Stimulated activated CD4-positive, alpha-beta T cell treated with anti-CD3 and anti-CD28 coated beads, Interleukin-15, amount 100 ng/mL, for 24 hours (primary cell): ENCODE measurements at regions not wholly inside any gene's neighbourhood (a gene's known extent, or its start where the extent isn't known, plus 50 kb on each side); places are given as distances from the start of the nearest gene placed in this dataset.

Experiments
- DNase-seq: peaks from one replicate; pipeline ENCODE4 v3.0.0-alpha.2; 2020

DNA sequence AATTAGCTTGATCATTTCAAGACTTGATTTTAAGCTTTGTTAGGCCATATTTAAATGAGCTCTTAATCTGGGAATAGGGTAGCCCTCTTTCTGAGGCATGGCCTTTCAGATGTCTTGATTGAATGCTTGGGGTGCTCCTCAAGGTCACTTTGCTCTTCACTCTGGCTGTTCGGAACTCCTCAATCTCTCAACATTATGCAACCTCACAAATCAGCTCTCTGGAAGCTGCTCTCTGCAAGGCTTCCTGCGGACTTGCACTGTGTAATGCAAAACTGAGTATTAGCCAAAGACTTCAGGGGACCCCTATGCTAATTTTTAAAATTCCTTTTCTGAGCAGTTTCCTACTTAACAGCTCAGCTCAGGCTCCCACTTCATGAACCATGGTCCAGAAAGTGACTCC lies 398.3 kb downstream of the PRDM5 start:
- no peak for DNase-seq

DNA sequence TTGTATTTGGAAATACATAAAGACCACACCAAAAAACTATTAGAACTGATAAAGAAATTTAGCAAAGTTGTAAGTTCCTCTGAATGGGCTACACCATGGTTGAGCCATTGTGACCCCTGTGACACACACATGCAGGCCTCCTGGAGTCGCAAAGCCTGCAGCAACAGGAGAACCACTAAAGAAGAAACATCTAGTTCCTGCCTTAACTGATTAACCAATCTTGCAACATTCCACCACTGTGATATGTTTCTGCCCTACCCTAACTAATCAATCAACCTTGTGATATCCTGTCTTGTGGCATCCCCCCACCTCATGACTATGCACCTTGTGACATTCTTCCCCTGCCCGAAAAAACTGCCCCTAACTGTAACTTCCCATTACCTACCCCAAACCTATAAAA lies 401.8 kb downstream of the PRDM5 start:
- no peak for DNase-seq

DNA sequence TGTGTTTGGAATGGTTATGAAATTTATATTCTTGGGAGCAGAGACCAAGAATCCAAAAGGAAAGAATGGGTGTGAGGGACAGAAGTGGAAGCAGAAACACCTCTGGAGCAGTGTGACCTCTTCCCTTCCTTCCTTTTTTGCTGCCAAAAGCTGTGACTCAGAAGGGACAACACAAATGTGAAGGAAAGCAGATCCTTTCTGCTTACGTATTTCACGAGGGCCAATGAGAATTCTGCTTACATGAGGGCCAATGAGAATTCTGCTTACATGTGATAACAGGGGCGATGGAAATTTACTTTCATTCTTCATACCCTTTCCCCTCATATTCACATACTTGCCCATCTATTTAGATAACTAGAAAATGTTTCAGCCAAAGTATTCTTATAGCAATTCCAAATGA lies 404.6 kb downstream of the PRDM5 start:
- DNase-seq = no peak

DNA sequence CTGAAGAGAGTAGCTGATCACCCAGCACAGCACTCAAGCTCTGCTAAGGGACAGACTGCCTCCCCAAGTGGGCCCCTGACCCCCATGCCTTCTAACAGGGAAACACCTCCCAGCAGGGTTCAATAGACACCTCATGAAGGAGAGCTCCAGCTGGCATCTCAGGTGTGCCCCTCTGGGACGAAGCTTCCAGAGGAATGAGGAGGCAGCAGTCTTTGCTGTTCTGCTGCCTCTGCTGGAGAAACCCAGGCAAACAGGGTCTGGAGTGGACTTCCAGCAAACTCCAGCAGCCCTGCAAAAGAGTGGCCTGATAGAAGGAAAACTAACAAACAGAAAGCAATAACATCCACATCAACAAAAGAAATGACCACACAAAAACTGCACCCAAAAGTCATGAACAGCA lies 412.8 kb downstream of the PRDM5 start:
- no peak for DNase-seq

DNA sequence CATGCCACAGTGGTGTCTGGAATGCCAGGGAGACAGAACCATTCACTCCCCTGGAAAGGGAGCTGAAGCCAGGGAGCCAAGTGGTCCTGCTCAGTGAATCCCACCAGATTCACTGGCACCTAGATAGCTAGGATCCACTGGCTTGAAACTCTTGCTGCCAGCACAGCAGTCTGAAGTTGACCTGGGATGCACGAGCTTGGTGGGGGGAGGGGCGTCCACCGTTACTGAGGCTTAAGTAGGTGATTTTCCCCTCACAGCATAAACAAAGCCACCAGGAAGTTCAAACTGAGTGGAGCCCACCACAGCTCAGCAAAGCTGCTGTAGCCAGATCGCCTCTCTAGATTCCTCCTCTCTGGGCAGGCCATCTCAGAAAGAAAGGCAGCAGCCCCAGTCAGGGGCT lies 413.3 kb downstream of the PRDM5 start:
- no peak for DNase-seq

DNA sequence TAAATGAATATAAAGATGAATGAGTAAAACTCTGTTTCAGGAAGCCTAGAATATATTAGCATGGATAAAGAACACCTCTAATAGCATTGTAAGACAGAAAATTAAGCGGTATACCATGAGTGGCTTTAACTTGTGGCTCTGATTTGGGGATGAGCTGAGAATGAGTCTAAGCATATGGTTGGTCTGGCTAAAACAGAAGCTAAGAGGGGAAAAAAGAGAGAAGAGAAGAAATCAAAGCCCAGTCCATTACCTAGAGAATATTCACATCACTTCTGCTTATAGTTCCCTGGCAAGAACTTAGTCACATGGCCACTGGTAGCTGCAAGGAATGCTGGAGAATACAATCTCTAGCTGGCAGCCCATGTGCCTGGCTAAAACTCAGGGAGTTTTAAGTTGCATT lies 414.5 kb downstream of the PRDM5 start:
- DNase-seq = no peak

DNA sequence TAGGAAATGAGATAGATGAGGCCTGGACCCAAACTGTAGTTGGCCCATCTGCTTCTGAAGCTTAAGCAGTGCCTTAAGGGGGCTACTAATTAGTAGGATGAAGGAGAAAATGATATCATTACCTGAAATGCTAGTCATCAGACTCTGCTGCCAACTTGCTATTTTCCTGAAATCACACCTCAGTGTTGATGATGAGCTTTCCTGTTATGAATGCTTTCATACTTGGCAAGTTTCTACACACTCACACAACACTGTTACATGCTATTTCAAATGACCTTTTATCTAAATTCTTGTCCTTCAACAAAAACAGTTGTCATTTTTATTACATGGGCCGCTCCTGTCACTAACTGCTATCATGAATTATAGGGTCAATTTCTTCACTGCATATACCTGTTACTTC lies 416.0 kb downstream of the PRDM5 start:
- DNase-seq = no peak

DNA sequence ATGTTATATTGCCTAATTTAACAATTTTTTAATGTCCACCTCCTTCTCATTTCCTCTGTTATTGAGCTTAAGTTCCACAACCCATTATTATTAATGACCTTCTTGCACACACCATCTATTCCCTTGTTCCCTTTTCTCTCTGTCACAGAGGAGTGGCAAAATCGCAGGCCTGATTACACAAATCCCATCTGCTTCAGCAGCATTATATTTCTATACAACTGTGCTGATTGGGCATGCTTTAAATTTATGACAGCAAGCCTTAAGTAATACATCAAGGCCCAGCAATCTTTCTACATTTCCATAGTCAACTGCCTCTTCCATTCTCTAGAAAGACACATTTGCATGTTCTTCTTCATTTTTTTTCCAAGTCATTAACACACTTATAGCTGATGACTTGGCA lies 423.8 kb downstream of the PRDM5 start:
- DNase-seq = no peak

DNA sequence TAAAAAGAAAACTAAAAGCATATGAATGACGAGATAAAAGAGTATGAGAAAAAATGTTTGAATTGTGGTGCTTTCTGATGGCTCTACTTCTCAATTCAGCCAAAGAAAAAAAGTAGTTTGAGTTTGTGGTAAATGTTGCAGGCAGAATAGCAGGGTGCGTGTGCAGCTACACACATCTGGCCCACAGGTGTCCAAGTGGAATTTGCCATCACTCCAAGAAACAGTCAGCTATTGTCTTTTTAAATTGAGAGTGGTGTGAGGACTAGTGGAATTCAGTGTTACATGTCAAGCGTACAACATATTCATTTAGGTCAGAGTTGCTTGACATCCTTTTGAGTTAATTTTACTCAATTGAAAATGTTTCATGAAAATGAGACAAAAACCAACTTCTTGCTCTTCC lies 424.8 kb upstream of the MAD2L1 start:
- no peak for DNase-seq

DNA sequence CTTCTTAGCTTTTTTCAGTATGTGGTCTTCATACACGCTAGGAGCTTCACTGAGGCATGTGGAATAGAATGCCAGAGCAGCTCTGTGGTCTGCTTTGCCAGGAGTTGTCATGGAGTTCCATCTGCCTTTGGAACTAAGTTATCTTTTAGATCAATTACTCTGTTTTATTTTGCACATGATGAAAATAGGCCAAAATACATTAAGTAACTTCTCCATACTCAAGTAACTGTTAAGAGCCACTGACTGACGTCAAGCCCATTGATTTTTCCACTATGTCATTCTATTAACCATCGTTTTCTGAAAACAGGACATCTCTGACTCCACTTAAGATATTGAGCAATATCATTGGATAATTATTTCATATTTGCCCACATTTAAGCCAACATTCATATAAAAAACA lies 415.1 kb upstream of the MAD2L1 start:
- DNase-seq = no peak

DNA sequence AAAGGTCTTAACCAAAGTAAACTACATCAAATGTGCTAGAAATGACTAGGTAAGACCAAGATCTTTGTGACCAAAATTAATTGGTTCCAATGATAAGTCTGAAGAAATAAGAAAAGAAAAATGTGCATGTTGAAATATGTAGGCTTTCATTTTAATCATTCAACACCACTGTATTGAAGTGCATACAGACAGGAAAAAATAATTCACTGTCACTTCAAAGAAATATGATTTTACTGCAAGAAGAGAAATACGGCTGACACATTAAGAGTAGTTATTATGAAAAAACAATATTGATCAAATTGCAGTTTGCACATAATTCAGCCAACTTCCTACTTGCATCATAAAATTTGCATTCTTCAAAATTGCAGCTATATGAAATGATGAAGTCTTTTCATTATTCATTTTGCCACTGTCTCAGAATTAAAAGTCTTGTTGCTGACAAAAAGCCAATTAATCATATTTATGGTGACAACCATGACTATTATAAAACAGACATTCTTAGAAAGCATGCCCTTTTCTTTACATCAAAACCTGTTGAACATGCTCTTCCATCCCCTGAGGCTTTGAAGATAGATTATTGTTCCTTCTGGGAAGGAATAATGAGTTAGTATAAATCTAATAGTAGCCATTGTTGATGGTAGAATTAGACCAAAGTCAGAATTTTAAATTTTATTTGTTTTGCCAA lies 405.9 kb upstream of the MAD2L1 start:
- DNase-seq = no peak

DNA sequence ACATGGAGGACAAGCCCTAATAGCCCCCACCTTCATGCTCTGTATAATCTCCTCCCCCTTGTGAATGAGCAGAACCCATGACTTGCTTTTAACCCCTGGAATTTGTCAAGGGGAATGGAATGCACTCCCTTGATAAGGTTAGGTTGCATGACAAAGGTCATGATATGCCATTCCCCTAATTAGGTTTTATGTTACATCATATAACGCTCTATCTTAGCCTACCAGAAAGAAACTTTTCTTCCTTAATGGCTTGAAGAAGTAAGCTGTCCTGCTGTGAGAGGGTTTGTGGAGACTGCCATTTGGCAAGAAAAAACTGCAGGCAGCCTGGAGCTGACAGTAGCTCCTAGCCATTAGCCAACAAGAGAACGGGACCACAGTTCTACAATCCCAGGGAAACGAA lies 399.8 kb upstream of the MAD2L1 start:
- no peak for DNase-seq

DNA sequence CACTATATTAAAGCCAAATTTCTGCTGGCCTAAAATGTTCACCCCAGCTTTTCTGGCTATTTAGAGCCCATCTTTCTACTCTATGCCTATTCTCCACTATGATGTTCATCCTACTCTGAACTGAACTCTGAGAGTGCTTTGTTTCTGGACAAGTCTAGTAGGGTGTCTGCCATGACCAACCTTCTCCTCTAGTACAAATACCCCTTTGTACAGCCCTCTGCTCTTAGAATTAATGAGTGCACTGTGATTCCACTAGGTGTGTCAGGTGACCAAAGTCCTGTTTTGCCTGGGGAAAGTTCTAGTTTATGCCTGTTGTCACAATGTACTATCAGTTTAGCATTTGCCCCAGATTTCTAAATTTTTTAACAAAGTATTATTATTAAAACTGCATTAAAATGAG lies 388.1 kb upstream of the MAD2L1 start:
- no peak for DNase-seq

DNA sequence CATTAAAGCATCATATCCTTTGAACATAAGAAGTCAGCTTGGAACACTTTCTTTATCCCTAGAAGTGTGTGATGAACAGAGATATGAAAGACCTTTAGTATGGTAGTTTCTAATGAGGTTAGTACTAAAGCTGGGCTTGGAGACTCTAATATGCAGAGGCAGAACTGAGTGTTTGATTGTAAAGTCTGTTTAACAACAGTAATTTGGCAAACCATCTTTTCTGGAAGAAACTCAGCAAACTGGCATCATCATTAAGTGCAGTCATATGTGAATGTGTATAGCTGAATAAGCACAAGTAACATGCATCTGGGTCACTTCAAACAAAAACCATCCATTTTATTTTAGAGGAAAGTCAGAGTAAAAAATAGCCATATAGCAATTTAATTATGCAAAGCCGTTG lies 385.9 kb upstream of the MAD2L1 start:
- no peak for DNase-seq

DNA sequence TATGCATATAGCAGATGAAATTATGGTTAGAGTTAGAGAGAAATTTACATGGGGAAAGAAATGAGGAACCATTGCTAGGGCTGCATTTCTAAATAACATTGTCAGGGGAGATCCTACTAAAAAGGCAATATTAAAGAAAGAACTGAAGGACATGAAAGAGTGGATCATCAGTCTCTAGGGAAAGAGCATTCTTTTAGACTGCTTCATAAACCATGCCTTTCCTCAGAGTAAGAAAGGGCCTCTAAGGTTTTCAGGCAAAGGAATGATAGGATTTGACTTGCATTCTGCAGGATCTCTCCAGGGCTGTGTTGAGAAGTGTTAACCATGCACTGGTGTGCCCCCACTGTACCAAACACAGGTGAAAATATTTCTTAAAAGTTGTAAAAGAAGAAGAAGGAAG lies 385.4 kb upstream of the MAD2L1 start:
- no peak for DNase-seq

DNA sequence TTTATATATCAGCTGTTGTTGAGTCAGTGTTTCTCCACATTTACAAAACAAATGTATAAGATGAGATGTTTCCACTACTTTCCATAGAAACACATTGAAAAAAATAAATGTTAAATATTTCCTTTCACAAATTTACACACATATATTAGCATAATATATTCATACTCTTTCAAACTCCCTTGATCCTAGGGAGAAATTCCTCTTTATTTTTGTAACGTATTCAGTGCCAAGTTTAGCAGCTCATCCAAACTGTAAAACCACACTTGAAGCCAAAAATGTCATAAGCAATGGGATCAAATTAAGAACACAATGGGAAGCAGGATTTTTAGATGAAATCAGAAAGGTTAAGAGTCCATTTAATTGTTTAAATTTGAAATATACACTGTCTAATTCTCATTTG lies 381.1 kb upstream of the MAD2L1 start:
- DNase-seq = no peak

DNA sequence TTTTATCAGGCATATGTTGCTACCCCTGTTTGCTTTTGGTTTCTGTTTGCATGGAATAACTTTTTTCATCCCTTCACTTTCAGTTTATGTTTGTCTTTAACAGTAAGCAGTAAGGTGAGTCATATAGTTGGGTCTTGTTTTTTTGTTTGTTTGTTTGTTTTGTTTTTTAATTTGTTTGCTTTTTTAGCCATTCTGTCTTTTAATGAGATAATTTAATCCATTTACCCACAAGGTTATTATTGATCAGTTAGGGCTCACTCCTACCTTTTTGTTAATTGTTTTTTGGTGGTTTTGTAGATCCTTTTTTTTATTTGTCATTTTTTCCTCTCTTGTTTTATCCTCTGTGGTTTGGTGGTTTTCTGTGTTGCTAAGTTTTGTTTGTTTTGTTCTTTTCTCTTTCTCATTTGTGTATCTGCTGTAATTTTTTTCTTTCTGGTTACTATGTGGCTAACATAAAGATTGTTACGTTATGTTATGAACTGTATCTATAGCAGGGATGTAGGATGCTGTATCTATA lies 379.5 kb upstream of the MAD2L1 start:
- no peak for DNase-seq

DNA sequence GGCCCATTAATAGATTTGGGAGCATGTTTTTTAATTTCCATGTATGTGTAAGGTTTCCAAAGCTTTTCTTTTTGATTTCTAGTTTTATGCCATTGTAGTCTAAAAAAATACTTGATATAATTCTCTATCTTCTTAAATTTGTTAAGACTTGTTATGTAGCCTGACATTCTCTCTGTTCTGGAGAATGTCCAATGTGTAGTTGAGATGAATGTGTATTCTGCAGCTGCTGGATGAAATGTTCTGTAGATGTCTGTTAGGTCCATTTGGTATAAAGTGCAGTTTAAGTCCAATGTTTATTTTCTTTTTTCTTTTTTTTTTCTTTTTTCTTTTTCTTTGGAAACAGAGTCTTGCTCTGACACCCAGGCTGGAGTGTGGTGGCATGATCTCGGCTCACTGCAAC lies 378.5 kb upstream of the MAD2L1 start:
- DNase-seq = no peak

DNA sequence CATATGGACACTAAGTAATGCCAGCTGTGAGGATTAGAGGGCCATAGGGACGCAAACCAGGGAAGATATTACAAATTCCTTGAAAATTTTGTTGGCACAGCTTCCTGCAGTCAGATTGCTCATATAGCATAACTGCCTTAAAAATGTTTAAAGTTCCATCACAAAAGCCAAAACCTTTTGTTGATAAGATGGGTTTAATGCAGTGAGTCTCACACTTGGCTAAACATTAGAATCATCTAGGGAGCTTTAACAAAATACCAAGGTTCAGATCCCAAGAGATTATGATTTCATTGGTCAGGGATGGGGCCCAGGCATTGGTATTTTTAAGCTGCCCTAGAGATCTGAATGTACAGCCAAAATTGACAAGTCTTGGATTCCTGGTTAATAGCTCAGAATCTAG lies 376.5 kb upstream of the MAD2L1 start:
- no peak for DNase-seq

DNA sequence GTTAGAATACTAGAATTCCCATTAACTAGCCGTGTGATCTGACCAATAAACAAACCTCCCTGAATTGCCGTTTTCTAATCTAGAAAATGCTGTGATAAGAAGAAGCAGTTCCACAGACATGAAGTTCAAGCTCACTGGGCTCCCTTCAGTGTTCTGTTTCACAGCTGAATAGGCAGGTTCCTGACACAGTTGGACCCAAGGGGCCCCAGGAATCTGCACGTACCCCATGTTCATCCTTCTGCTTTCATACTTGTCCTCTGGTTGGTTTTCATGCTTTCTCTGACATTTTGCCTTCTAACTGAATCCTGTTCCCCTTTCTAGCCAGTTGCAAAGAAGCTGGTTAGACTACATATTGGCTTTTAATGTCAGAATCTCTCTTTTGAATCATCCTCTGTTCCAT lies 374.1 kb upstream of the MAD2L1 start:
- DNase-seq = no peak

DNA sequence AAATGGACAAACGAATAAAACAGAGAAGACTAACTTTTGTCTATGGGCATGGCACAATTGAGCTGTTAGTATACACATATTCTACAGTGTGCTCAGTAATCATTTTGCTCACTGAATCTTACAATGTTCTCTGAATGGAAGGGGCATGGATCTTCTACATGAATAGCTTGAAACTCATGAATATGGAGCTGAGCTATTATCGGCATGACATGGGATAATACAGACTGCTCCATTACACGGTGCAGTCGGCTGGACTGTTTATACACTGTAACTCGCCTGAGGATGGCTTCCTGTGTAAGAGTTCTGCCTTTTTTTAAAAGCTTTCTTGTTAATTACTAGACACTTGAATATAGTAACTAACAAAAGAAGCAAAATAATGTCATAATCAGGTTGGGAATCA lies 368.5 kb upstream of the MAD2L1 start:
- no peak for DNase-seq

DNA sequence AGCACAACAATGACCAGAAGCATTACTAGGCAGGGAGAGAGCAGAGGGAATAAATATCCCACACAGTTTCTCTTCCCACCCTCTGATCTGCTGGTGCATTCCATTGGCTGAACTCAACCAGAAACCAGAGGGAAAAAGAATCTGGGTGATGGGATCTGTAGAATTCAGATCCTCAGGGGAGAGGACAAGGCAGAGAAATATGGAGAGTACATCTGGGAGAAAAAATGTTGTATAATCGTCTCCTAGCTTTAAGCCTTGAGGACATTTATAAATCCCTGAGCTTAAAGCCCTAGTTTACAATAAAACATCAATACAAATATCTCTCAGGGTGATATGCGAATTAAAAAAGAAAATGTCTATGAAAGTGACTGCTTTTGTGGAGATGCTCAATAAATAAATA lies 368.1 kb upstream of the MAD2L1 start:
- no peak for DNase-seq

DNA sequence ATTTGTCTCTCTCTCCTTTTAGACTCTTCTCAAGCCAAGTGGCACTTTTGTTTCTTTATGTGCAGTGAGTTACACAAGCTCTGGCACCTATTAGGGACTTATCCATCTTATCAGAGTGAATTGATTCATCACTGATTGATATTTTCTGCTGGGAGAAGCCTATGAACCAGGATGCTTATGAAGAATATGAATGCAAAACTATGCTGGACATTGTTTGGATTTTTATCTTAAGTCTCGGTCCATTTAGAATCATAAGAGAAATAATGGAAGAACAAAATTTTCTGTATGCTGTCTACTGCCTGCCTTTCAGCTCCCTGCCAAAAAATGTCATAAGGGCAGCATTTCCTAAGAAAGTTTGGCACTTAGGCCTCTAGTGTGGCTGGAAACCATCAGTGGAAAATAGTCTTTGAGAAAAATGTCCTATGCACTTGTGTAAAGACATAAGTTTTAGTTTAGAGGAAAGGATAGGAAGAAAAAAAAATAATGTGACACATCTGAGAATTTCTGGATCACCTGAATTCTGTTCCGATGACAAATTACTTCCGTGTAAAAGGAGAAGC lies 365.7 kb upstream of the MAD2L1 start:
- no peak for DNase-seq

DNA sequence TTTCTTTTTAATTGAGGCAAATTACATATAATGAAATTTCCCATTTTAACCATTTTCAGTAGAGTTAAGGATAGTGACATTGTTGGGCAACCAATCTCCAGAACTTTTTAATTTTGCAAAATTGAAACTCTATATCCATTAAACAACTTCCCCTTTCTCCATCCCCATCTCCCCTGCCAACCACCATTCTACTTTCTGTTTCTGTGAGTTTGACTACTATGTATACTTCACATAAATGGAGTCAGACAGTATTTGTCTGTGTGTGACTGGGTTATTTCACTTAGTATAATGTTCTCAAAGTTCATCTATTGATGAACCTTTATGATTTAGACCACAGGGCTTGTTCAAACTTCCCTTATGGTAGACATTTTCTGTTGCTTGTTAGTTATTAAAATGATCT lies 364.5 kb upstream of the MAD2L1 start:
- DNase-seq = no peak

DNA sequence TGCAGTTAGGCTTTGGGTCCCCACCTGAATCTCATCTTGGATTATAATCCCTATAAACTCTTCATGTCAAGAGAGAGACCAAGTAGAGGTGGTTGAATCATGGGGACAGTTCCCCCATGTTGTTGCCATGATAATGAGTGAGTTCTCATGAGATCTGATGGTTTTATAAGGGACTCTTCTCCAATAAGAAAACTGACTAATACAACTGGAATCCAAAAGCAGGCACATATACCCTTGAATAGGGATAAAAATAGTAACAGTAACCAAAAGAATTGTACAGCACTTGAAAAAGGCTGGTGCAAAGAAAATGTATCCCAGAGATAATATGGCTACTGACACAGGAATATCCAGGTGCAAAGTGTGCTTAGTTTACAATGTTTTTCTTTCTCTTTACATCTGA lies 351.5 kb upstream of the MAD2L1 start:
- DNase-seq = no peak
